Transverse colon (tissue), 4 donors: ENCODE measurements at regions not wholly inside any gene's neighbourhood (a gene's known extent, or its start where the extent isn't known, plus 50 kb on each side); places are given as distances from the start of the nearest gene placed in this dataset.

Source experiments
- DNase-seq: peaks from one replicate; pipeline ENCODE4 v3.0.0-alpha.2; 2019
- H3K27ac ChIP-seq, 4 donors: fragments of 200-600 bp; sonication (generic); 2 replicates each; pipeline ENCODE4 v1.5.1; 2016 to 2018; ENCODE audit warnings: inconsistent platforms in 4 of 4
- H3K27me3 ChIP-seq: fragments of 200-600 bp; sonication (generic); 2 replicates; pipeline ENCODE4 v1.5.1; 2017; ENCODE audit warnings: inconsistent platforms
- H3K36me3 ChIP-seq, 4 donors: fragments of 200-600 bp; sonication (generic); 2 replicates each; pipeline ENCODE4 v1.5.1; 2017 to 2019; ENCODE audit warnings: inconsistent platforms in 4 of 4
- H3K4me1 ChIP-seq, 4 donors: fragments of 200-600 bp; sonication (generic); 2 replicates each; pipeline ENCODE4 v1.5.1; 2017 to 2020; ENCODE audit warnings: inconsistent platforms in 4 of 4
- H3K4me3 ChIP-seq, 4 donors: fragments of 200-600 bp; sonication (generic); 1 replicate in 1 of 4; 2 replicates in 3 of 4; pipeline versions ENCODE4 v1.5.1 to v1.6.1; 2017 to 2019; ENCODE audit warnings: inconsistent platforms in 4 of 4
- H3K9me3 ChIP-seq, 2 donors: fragments of 200-600 bp; sonication (generic); 2 replicates each; pipeline ENCODE4 v1.5.1; 2017 to 2019; ENCODE audit warnings: inconsistent platforms in 2 of 2
- EP300 ChIP-seq: sonication (generic); formaldehyde crosslinking; IDR thresholded peaks from one replicate; pipeline ENCODE4 v1.6.1; 2017; ENCODE audit warnings: antibody characterized with exemption, low read depth
- POLR2A ChIP-seq: fragments of 450-650 bp; IDR thresholded peaks from one replicate; pipeline ENCODE4 v1.6.1; 2016; ENCODE audit warnings: antibody characterized with exemption, mild to moderate bottlenecking, moderate library complexity
- POLR2AphosphoS5 ChIP-seq, 3 donors: sonication (generic); formaldehyde crosslinking; IDR thresholded peaks; one replicate each; pipeline ENCODE4 v1.6.1; 2016; ENCODE audit warnings: antibody characterized with exemption in 3 of 3
- WGBS, 2 donors: methylation state at CpG; one replicate each; pipeline ENCODE4 v1.1.5; 2018; ENCODE audit warnings: low coverage in 1 of 2; 5-methylcytosine and 5-hydroxymethylcytosine counted together
- in situ Hi-C, 4 donors: fragments of 200-750 bp; cut with MboI; loops; one replicate each; pipeline versions ENCODE4 v1.15.0 to v1.15.1; 2017; ENCODE audit warnings: low sequenced_read_pairs in 3 of 4, low pct_ligation_motif_present in 1 of 4, low pct_unique_long_range_greater_than_20kb in 1 of 4
- intact Hi-C: fragments of 100-400 bp; cut with DNase I; formaldehyde crosslinking; loops from one replicate; pipeline ENCODE4 v1.15.1; 2023; ENCODE audit warnings: low total_unique reads
- TF ChIP-seq, protein P1 (sequence below), 5 experiments: fragments of 200-600 bp in 3 of 5; fragments of 450-650 bp in 2 of 5; sonication (generic) in 3 of 5; IDR thresholded peaks; 1 replicate in 2 of 5; 2 replicates in 3 of 5; pipeline ENCODE4 v1.5.1; 2016 to 2017; ENCODE audit warnings: antibody characterized with exemption in 5 of 5, inconsistent platforms in 3 of 5, mild to moderate bottlenecking in 2 of 5, moderate library complexity in 1 of 5

DNA sequence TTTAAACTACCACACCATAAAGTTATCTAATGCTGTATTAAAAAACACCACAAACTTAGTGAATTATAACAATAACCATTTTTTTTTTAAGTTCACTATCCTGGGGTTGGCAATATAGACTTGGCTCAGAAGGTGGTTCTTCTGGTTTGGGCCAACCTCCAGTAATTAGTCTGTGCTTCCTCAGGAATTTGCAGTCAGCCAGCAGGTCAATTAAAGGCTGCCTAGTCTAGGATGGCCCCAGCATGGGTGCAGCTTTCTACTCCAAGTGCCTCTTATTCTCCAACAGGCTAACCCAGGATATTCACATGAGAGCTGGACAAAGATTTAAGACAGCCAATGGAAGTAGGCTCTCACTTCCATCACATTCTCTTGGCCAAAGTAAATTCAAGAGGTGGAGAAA lies 379.1 kb upstream of the FIGN start:
- no peaks in the 10 kb centered on the region for H3K4me1 ChIP-seq
- intact Hi-C loops, result no loop called here

DNA sequence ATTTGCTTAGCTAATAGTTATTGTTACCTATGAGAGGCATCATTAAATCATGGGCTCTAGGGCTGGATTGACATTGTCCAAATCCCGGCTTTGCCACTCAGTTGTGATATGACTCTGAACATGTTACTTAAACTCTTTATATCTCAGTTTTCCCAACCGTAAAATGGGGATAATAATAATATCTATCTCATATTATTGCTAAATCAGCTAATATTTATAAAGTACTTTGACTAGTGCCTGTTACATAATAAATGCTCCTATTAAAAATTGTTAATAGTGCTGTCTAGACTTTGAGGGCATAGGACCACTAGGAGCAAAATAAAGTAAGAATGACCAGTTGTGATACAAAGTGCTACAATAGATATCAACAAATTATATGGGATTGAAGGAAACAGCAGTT lies 376.3 kb upstream of the FIGN start:
- H3K36me3 ChIP-seq, result no peaks in the 10 kb centered on the region
- in situ Hi-C loops (no loop called here), intact Hi-C loops (no loop called here)
- no peak overlapping the region for H3K4me3 ChIP-seq
- no peak for DNase-seq
- no peak overlapping the region for H3K27ac ChIP-seq
- TF ChIP-seq POLR2AphosphoS5 (IDR thresholded peaks at IDR 0.05) (no peak), POLR2A (no peak), EP300 (no peak)
- TF ChIP-seq, protein P1, sequence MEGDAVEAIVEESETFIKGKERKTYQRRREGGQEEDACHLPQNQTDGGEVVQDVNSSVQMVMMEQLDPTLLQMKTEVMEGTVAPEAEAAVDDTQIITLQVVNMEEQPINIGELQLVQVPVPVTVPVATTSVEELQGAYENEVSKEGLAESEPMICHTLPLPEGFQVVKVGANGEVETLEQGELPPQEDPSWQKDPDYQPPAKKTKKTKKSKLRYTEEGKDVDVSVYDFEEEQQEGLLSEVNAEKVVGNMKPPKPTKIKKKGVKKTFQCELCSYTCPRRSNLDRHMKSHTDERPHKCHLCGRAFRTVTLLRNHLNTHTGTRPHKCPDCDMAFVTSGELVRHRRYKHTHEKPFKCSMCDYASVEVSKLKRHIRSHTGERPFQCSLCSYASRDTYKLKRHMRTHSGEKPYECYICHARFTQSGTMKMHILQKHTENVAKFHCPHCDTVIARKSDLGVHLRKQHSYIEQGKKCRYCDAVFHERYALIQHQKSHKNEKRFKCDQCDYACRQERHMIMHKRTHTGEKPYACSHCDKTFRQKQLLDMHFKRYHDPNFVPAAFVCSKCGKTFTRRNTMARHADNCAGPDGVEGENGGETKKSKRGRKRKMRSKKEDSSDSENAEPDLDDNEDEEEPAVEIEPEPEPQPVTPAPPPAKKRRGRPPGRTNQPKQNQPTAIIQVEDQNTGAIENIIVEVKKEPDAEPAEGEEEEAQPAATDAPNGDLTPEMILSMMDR (IDR thresholded peaks at IDR 0.05), result no peak
- WGBS, 2 donors, result 89 to 93% methylated on average over 2 of the region's 2 CpGs
- H3K27me3 ChIP-seq, result no peaks in the 10 kb centered on the region
- H3K4me1 ChIP-seq, result no peaks in the 10 kb centered on the region
- H3K9me3 ChIP-seq, result no peaks in the 10 kb centered on the region

More for the DNA sequence above, 379.1 kb upstream of the FIGN start:
- no peak for DNase-seq
- Histone ChIP-seq H3K36me3 (no peaks in the 10 kb centered on the region), H3K27me3 (no peaks in the 10 kb centered on the region), H3K4me3 (no peak overlapping the region), H3K9me3 (no peaks in the 10 kb centered on the region), H3K27ac (no peak overlapping the region)
- TF ChIP-seq EP300 (no peak), POLR2AphosphoS5 (IDR thresholded peaks at IDR 0.05) (no peak), POLR2A (no peak)
- TF ChIP-seq, protein P1 (IDR thresholded peaks at IDR 0.05), result no peak
- in situ Hi-C loops, result no loop called here

DNA sequence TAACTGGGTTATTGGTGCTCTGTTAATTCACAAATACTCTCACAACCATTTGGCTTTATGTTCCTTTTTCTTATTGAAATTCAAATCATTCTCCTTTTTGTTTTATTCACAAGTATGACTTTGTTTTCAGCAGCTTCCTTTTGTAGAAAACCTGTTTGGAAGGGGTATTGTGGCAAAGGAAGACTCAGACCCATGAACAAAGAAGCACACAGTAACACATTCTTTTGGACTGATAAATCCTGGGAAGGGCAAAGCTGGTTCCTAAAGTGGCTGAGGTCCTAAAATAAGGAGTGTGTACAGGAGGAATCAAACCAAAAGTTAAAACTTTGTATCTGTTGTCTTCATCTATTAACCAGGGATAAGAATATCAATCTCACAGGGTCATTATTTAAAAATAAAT lies 374.7 kb upstream of the FIGN start:
- intact Hi-C loops, result no loop called here
- no peaks in the 10 kb centered on the region for H3K4me1 ChIP-seq
- no peaks in the 10 kb centered on the region for H3K27me3 ChIP-seq
- H3K9me3 ChIP-seq, result no peaks in the 10 kb centered on the region
- in situ Hi-C loops, result no loop called here
- H3K4me3 ChIP-seq, result no peak overlapping the region
- no peak overlapping the region for H3K27ac ChIP-seq
- TF ChIP-seq POLR2A (no peak), POLR2AphosphoS5 (IDR thresholded peaks at IDR 0.05) (no peak), EP300 (no peak)
- TF ChIP-seq, protein P1 (IDR thresholded peaks at IDR 0.05), result no peak
- DNase-seq, result no peak
- H3K36me3 ChIP-seq, result no peaks in the 10 kb centered on the region

DNA sequence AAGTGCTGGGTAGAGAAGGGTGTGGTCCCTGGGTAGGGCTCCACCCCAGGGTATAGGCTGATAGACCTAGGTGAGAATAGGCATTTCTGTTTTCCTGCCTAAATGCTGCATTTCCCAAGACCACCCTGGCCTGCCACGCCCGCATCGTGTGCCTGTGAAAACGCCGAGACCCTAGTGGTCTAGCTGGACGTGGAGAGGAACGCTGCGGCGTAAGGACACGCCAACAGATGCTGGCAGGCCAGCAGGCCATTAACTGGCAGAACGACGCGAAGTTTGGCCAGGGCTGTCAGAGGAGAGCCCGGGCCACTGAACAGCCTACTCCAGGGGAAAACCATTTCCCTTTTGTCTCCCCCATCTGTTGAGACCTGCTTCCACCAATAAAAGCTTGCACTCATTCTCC lies 373.2 kb upstream of the FIGN start:
- intact Hi-C loops, result no loop called here
- WGBS, 2 donors, result 94% methylated on average over 14 of the region's 14 CpGs; no CpG with 5 or more reads in 1 of the 2 donors
- TF ChIP-seq POLR2A (no peak), EP300 (no peak), POLR2AphosphoS5 (IDR thresholded peaks at IDR 0.05) (no peak)
- TF ChIP-seq, protein P1 (IDR thresholded peaks at IDR 0.05), result no peak
- Histone ChIP-seq H3K4me1 (no peaks in the 10 kb centered on the region), H3K4me3 (no peak overlapping the region), H3K36me3 (no peaks in the 10 kb centered on the region), H3K27me3 (no peaks in the 10 kb centered on the region), H3K27ac (no peak overlapping the region), H3K9me3 (no peaks in the 10 kb centered on the region)
- in situ Hi-C loops, result no loop called here
- no peak for DNase-seq
